ENCODE measurements at regions not wholly inside any gene's neighbourhood (a gene's known extent, or its start where the extent isn't known, plus 50 kb on each side); places are given as distances from the start of the nearest gene placed in this dataset.

- no peak for TF ChIP-seq CTCF (IDR thresholded peaks at IDR 0.05; ENCODE audit: borderline replicate concordance, extremely low read depth, low read length, poor library complexity, severe bottlenecking)
- TF ChIP-seq EZH2 (IDR thresholded peaks at IDR 0.05; ENCODE audit: borderline replicate concordance, low read depth, low read length, severe bottlenecking), result no peak
Measured at GRCh38 chr10:61151059-61151458, 207.1 kb upstream of the RHOBTB1 start.
